Upper lobe of left lung (tissue), 4 donors: ENCODE measurements at regions not wholly inside any gene's neighbourhood (a gene's known extent, or its start where the extent isn't known, plus 50 kb on each side); places are given as distances from the start of the nearest gene placed in this dataset.

Experiments
- POLR2A ChIP-seq, 4 donors: fragments of 450-650 bp; IDR thresholded peaks; one replicate each; pipeline ENCODE4 v1.5.1; 2016 to 2017; ENCODE audit warnings: antibody characterized with exemption in 4 of 4, mild to moderate bottlenecking in 2 of 4
- POLR2AphosphoS5 ChIP-seq, 2 donors: sonication (generic); formaldehyde crosslinking; IDR thresholded peaks; one replicate each; pipeline ENCODE4 v1.5.1; 2017; ENCODE audit warnings: antibody characterized with exemption in 2 of 2
- TF ChIP-seq, protein P1 (sequence below), 6 experiments: fragments of 450-650 bp in 4 of 6; fragments of 200-600 bp in 2 of 6; sonication (generic) in 2 of 6; IDR thresholded peaks; one replicate each; pipeline ENCODE4 v1.5.1; 2016 to 2019; ENCODE audit warnings: antibody characterized with exemption in 6 of 6

DNA sequence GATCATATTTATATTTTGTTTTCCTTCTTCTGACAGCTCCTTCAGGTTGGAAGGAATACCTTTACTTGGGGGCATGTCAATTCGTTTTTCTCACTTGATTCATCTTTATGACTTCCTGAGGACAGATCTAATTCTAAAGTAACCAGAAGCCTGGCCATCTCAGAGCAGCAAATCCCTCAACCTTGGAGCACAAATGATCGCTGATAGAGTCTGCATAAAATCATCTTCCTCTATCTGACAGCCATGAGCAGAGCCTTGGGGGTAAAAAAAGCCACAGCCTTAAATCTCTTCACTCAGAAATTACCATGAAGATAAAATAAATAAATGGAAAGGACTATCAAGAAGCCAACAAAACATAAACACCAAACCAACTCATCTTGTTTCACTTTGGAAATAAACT is 325.8 kb downstream of the PRR16 start:
- TF ChIP-seq POLR2A (IDR thresholded peaks at IDR 0.05), result no peak
- TF ChIP-seq, protein P1, sequence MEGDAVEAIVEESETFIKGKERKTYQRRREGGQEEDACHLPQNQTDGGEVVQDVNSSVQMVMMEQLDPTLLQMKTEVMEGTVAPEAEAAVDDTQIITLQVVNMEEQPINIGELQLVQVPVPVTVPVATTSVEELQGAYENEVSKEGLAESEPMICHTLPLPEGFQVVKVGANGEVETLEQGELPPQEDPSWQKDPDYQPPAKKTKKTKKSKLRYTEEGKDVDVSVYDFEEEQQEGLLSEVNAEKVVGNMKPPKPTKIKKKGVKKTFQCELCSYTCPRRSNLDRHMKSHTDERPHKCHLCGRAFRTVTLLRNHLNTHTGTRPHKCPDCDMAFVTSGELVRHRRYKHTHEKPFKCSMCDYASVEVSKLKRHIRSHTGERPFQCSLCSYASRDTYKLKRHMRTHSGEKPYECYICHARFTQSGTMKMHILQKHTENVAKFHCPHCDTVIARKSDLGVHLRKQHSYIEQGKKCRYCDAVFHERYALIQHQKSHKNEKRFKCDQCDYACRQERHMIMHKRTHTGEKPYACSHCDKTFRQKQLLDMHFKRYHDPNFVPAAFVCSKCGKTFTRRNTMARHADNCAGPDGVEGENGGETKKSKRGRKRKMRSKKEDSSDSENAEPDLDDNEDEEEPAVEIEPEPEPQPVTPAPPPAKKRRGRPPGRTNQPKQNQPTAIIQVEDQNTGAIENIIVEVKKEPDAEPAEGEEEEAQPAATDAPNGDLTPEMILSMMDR (IDR thresholded peaks at IDR 0.05), result no peak
- no peak for TF ChIP-seq POLR2AphosphoS5 (IDR thresholded peaks at IDR 0.05)
